Hematopoietic multipotent progenitor cell (in vitro differentiated cells): ENCODE measurements at regions not wholly inside any gene's neighbourhood (a gene's known extent, or its start where the extent isn't known, plus 50 kb on each side); places are given as distances from the start of the nearest gene placed in this dataset.
"Not testable (repeated sequence)": the region's sequence is repeated elsewhere in the genome, so short reads cannot be mapped to it uniquely, and the experiment has no call there.

Experiments
- DNase-seq, 3 donors: peaks; one replicate each; pipeline ENCODE4 v3.0.0-alpha.2; 2011 to 2015; ENCODE audit warnings: low read depth in 2 of 3, low spot score in 2 of 3

DNA sequence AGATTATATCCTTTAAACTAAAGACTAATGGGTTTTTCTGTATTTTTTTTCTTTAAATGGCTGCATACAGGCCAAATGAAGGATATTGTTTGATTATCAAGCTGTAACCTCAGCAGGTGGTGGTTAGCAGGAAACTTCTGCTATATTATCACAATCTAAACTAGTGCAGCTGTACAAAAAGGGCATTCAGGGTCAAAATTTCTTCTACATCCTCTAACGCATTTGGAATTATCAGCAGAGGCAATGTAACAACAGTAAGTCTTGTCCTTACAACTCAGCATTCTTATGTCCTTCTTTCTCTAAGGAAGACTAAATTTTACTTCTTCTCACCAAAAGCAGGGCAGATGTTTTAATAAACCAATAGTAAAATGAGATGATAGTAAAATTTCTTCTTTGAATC is 135.8 kb upstream of the FN1 start:
- peak in 2 of 3 donors; percentile 51 to 83 for DNase-seq

GRCh38 chr2:215567504-215567903 is 131.6 kb upstream of the FN1 start:
- DNase-seq = no peak

DNA sequence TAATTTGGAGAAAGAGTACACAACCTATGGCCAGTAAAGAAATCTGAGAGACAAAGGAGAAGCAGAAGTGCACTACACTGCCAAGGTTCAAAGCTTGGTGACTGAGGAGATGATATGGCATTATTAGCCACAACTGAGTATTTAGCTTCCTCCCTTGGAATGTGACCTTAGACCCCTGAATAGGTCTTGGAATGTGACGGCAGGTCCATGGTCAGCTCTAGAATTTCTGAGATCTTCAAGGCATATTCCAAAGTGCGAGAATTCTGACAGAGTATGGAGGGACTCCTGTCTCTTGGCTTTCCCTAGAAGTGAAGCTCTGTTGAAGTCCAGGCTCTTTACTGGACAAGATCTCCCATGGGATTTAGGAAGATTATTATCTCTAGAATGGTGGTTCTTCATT is 130.0 kb upstream of the FN1 start:
- no peak for DNase-seq

- DNase-seq = no peak
These were observed 121.8 kb upstream of the FN1 start for GRCh38 chr2:215557701-215558100.

GRCh38 chr2:215556979-215557378 is 121.1 kb upstream of the FN1 start:
- no peak for DNase-seq

GRCh38 chr2:215554689-215555498 is 119.0 kb upstream of the FN1 start:
- DNase-seq = no peak

GRCh38 chr2:215553946-215554345 is 118.1 kb upstream of the FN1 start:
- DNase-seq = no peak

DNA sequence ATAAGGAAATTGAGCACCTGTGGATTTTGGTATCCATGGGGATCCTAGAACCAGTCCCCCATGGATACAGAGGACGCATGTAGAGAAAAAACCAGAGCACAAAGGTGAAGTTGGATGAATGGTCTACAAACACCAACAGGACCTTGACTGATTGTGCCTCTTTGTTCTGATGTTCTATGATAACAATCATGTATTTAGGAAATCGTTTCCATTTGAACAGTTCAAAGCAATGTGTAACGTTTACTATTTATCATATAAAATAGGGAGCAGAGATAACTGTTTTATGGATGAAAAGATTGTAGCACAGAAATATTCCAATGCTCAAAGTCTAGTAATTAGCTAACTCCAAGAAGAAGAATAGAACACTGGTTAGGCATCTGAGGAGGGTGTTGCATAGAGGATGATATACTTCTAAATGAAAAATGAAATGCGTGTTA is 116.3 kb upstream of the FN1 start:
- no peak for DNase-seq

- DNase-seq = no peak
These were observed 114.5 kb upstream of the FN1 start for GRCh38 chr2:215550331-215550730.

DNA sequence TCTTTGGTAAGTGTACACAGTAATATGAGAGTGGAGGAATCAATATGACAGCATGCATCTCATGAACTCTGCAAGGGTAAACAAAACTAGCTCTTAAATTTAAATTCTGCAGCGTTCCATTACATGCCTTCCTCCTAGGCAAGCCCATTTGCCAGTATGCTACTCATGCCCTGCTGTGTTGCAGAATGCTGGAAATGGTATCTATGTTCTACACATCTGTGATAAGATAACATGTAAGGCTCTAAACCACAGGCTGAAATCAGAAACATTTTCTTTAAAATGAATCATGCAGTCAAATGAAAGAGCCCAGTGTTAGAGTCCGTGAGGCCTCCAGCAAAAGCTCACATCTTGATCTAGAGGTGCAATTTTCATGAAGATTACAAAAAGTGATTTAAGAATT is 112.8 kb upstream of the FN1 start:
- no peak for DNase-seq

GRCh38 chr2:215542690-215543089 is 106.8 kb upstream of the FN1 start:
- no peak for DNase-seq

GRCh38 chr2:215540658-215541057 is 104.8 kb upstream of the FN1 start:
- no peak for DNase-seq

GRCh38 chr2:215537611-215538010 is 101.7 kb upstream of the FN1 start:
- DNase-seq = no peak

DNA sequence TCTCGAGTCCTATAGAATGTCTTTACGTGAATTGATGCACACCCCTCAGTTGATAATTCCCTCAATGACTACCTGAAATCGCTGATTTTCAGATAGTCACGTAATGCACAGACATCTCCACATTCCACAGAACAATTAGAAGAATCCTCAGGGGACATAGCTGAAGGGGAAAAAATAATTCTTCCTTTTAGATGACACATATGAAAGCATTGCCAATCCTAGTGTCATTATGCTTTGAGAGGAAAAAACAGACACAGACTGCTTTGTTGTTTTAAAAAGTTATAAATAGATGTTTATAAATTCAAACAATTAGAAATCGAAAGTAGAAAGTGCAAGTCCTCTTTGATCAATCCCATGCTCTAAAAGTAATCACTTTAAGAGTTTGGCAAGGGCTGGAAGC is 100.6 kb upstream of the FN1 start:
- DNase-seq = no peak

DNA sequence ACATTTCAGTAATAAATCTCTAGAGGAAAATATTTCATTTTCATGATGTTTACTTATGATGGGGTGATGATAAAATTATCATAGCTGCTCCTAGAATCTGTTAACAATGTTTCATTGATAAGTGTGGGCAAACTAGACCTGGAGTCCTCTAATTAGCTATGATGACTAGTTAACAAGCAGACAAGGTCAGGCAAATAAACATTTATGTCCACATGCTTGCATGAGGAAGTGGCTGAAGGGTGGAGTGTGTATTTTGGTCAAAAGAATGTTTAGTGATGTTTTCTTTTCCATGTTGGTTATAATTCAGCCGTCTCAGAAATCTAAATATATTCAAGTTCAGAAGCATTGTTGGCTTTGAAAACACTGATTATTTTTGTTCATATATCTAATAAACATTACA is 99.9 kb upstream of the FN1 start:
- no peak for DNase-seq

DNA sequence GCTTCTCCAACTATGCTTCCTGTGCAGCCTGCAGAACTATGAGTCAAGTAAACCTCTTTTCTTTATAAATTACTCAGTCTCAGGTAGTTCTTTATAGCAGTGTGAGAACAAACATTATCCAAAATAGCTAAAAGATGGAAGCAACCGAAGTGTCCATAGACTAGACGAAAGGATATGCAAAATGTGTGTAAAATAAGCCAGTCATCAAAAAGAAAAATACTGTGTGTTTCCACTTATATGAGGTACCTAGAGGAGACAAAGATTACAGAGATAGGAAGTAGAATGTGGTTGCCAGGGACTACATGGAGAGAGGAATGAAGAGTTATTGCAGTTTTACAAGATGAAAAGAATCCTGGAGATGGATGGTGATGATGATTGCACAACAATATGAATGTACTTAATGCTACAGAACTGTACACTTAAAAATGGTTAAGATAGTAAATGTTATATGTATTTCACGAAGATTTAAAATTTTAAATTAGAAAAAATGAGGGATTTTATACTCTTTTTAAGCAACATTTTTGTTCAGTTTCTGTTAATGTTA is 99.3 kb upstream of the FN1 start:
- no peak for DNase-seq

- not testable (repeated sequence) for DNase-seq
These were observed 97.8 kb upstream of the FN1 start for GRCh38 chr2:215533716-215534115.

DNA sequence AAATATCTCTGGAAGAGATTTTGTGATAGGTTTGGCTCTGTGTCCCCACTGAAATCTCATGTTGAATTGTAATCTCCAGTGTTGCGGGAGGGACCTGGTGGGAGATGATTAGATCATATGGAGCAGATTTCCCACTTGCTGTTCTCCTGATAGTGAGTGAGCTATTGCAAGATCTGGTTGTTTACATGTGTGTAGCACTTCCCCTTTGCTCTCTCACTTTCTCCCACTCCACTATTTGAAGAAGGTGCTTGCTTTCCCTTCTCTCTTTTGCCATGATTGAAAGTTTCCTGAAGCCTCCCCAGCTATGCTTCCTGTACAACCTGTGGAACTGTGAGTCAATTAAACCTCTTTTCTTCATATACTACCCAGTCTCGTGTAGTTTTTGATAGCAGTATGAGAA is 97.0 kb upstream of the FN1 start:
- no peak for DNase-seq

DNA sequence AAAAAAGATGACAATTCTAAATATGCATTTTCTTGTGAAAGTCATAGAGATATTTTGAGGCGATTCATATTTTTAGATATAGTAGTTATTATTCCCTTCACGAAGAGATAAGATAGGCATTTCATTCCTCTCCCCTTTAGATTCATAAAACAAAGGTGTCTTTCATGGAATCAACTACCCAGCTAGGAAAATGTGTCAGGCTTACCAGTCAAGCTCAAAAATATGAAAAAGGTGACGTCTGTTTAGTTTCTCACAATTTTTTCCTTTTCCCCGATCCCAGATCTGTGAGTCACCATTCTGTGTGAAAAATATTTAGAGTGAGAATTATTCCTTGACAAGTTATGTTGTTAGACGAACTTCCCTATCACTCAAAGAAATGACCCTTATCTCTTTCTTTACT is 95.4 kb upstream of the FN1 start:
- no peak for DNase-seq

DNA sequence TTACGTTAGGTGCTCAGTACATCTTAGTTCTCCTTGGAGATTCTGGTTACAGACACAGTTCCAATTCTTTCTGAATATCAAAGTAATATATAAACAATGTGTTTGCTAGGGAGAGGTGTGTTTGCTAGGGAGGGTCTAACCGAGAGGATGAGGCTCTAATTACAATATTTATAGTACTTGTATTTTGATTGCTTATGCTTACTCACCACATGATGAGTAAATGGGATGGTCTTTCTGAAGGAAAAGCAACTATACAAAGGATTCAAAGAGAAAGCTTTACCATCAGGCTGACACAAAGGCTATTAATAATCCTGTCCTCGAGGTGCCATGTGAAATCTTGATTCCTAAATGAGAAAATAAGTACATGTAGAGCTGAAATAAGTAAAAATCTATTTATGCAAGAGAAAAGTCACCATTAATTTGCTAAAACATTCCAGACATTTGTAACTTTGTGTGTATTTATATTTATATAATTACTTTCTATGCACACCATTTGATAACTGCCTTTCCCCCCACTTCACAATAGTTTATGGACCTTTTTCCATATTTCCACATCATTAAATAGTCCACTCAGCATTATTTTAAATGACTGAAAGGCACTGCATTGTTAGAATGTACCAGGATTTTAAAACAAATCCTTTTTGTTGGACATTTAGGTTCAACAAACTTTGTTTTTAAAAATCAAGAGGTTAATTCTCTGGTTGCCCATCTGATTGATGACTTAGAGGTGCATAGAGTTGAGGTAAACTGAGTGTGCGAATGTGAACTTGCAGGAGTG is 94.5 kb upstream of the FN1 start:
- DNase-seq = no peak

- no peak for DNase-seq
These were observed 93.4 kb upstream of the FN1 start for GRCh38 chr2:215529271-215529670.

- no peak for DNase-seq
These were observed 92.7 kb upstream of the FN1 start for GRCh38 chr2:215528555-215528954.
